Omental fat pad (tissue), 3 donors: ENCODE measurements at regions not wholly inside any gene's neighbourhood (a gene's known extent, or its start where the extent isn't known, plus 50 kb on each side); places are given as distances from the start of the nearest gene placed in this dataset.

Experiments
- ATAC-seq: fragments of 150-250 bp; one replicate; pipeline ENCODE4 v1.9.1; 2016; ENCODE audit warnings: mild to moderate bottlenecking, moderate library complexity; ENCODE audit not compliant: low FRiP score
- DNase-seq: peaks from one replicate; pipeline ENCODE4 v3.0.0-alpha.2; 2019; ENCODE audit warnings: low spot score
- TF ChIP-seq, protein P1 (sequence below), 3 donors: fragments of 450-650 bp; IDR thresholded peaks; one replicate each; pipeline ENCODE4 v1.5.1; 2016 to 2017; ENCODE audit warnings: antibody characterized with exemption in 3 of 3, mild to moderate bottlenecking in 3 of 3, moderate library complexity in 2 of 3

DNA sequence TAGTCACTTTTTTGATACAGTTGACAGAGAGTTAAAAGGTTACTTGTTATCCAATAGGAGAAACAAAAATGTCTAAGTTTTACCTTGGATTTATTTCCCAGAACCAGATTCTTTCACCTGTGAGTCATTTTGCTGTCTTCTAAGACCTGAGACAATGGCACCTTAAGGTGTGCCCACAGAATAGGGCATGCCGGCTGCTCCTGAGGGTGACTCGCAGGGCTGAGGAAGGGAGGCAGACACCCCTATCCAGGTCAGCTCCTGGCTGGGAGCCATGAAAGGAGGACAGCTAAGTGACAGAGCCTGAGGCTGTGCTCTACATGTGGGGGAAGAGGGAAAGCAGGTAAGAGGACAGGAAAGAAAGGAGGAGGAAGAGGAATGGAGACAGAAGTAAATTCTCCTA is 67.8 kb downstream of the RASSF10 start:
- TF ChIP-seq, protein P1, sequence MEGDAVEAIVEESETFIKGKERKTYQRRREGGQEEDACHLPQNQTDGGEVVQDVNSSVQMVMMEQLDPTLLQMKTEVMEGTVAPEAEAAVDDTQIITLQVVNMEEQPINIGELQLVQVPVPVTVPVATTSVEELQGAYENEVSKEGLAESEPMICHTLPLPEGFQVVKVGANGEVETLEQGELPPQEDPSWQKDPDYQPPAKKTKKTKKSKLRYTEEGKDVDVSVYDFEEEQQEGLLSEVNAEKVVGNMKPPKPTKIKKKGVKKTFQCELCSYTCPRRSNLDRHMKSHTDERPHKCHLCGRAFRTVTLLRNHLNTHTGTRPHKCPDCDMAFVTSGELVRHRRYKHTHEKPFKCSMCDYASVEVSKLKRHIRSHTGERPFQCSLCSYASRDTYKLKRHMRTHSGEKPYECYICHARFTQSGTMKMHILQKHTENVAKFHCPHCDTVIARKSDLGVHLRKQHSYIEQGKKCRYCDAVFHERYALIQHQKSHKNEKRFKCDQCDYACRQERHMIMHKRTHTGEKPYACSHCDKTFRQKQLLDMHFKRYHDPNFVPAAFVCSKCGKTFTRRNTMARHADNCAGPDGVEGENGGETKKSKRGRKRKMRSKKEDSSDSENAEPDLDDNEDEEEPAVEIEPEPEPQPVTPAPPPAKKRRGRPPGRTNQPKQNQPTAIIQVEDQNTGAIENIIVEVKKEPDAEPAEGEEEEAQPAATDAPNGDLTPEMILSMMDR (IDR thresholded peaks at IDR 0.05): no peak
- ATAC-seq (no peak), DNase-seq (no peak)

DNA sequence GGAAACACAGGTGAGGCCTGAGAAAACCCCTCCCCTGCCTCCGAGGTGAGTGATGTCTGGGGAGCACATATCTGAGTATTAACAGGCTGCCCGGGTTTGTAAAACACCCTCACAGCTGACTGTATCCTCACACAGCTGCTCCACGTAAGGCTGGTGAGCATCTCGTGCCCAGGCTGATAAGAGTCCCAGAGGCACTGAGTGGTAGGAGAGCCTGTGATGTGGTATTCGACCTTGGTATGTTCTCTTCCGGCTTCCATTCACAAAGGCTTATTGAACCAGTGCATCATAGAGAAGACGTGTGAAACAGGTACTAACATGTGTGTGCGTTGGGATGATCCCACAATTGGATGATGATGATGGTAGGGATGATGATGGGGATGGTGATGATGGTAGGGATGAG is 71.7 kb downstream of the RASSF10 start:
- no peak for DNase-seq
- no peak for ATAC-seq
- TF ChIP-seq, protein P1 (IDR thresholded peaks at IDR 0.05): no peak

DNA sequence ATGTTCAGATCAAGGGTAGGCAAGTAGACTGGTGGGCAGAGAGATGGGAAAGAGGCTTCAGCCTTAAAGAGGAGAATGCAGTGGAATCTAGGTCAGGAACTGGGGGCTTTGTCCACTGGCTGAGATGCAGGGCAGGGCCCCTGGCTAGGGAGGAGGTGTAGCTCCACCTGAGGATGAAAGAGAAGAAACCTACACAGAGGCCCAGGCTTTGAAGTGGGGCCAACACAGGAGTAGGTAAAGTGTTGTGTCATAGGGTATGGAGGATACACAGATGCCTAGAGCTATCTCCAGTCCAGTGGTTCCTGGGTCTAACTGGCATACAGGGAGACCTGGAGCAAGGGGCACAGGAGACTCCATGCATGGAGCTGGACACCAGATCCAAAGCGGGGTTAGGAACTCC is 73.5 kb downstream of the RASSF10 start:
- TF ChIP-seq, protein P1 (IDR thresholded peaks at IDR 0.05): no peak
- DNase-seq: no peak
- ATAC-seq: no peak

DNA sequence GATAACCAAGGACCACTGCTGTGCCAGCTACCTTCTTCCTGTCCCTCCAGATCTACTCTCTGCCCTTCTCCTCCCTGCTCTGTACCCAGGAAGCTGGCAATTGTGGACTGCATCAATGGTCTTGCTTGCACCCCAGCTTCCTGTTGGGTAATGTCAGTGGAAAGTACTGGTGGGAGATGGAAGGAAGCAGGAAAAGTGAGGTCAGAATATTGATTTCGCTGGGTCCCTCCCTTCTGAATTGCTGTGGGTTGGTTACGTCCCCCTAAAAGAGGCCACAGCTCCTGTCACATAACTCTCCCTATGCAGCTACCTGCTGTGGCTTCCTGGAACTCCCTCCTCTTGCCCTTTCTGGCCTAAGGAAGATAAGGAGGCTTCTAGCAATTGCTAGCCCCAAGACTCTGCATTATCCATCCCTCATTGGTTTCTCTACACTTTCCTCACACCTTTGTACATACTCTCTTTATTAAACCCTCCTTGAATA is 81.2 kb downstream of the RASSF10 start:
- TF ChIP-seq, protein P1 (IDR thresholded peaks at IDR 0.05): no peak
- DNase-seq (no peak), ATAC-seq (no peak)

DNA sequence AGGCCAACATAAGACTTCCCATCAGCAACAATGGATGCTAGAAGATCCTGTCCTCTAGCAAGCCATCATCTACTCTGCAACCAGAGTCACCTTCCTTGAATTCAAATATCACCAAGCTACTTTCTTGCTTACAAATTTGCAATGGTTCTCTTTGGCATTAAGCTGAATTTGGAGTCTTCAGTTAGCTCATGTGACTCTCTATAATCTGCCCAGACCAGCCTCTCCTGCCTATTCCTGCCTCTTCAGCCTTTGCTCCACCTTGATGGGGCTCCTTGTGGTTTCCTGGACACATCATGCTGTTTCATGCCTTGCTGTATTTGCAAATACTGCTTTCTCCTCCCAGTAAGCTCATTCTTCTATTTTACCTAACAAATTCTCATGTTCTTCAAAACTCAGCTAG is 82.3 kb downstream of the RASSF10 start:
- TF ChIP-seq, protein P1 (IDR thresholded peaks at IDR 0.05): no peak
- no peak for ATAC-seq

DNA sequence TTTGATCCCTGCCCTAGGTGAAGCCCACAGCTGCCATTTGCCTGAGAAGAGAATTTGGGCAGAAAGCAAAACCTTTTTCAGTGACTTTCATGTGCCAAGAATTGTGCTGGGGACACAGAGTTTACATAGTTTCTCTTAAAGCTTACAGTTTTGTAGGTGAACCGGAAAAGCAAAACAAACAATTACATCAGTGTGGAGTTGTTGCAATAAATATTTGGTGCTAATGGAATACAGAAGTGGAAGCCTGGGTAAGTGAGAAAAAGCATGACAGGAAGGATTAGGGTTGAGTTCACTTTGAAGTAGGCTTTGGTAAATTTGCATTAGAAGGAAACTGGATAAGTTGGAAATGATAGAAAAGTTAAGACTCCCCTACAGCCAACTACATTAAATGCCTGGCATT is 82.7 kb downstream of the RASSF10 start:
- TF ChIP-seq, protein P1 (IDR thresholded peaks at IDR 0.05): no peak
- DNase-seq: no peak
- no peak for ATAC-seq

More for the DNA sequence above, 82.3 kb downstream of the RASSF10 start:
- no peak for DNase-seq

DNA sequence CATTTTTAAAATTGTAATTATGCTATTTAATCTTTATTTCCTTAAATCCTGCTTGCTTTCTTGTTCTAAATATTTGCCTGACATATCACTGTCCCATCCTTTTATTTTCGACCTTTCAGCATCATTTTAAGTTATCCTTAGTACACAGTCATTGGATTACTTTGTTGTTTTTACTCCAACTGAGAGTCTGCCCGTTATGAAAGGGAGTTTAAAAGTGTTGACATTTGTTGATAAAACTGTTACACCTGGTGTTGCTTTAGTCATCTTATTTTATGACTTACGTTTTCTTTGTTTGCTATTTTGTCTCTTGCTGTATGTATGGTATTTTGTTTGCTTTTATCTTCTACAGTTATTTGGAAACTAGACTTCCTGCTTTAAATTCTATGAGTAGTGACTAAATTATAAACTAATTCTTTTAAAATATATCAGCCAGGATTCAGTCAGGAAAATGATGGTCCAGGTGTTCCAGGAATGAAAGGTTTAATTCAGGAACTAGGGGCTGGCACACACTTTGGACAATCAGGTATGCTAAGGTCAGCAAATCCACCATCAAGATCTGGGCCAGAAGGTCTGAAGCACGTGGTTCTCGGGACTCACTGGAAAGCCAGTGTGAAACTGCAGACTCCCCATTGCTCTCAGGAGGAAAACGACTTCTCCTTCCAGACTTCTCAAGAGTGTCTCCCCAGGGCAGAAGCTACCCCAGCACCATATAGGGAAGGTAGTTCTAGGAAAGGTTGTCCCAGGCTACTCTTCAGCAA is 86.0 kb downstream of the RASSF10 start:
- no peak for ATAC-seq
- no peak for DNase-seq
- TF ChIP-seq, protein P1 (IDR thresholded peaks at IDR 0.05): no peak
